Keratinocyte (primary cell): ENCODE measurements at regions not wholly inside any gene's neighbourhood (a gene's known extent, or its start where the extent isn't known, plus 50 kb on each side); places are given as distances from the start of the nearest gene placed in this dataset.

Source experiments
- DNase-seq: peaks from one replicate; pipeline ENCODE4 v3.0.0-alpha.2; 2011; ENCODE audit warnings: low read depth, missing footprints, low spot score
- FAIRE-seq: peaks from 2 replicates; lab custom pipeline; 2011; peaks lifted over from hg19 to GRCh38; lab: Jason Lieb, UNC
- H2AFZ ChIP-seq: 2 replicates; pipeline ENCODE4 v1.6.0; 2012; ENCODE audit warnings: low read length, control low read depth, inconsistent platforms; ENCODE audit not compliant: control insufficient read depth
- H3K27ac ChIP-seq: 2 replicates; pipeline ENCODE4 v1.5.1; 2011; ENCODE audit warnings: low read length; ENCODE audit not compliant: control insufficient read depth, insufficient read depth
- H3K27me3 ChIP-seq: 3 replicates; pipeline ENCODE4 v1.6.0; 2011; ENCODE audit warnings: low read length; ENCODE audit not compliant: control insufficient read depth, insufficient read depth; ENCODE audit errors: extremely low read depth
- H3K36me3 ChIP-seq, 2 experiments: 2 replicates in 1 of 2; 3 replicates in 1 of 2; pipeline ENCODE4 v1.5.1; 2011; ENCODE audit warnings: low read length in 2 of 2, mild to moderate bottlenecking in 1 of 2; ENCODE audit not compliant: control insufficient read depth in 2 of 2, insufficient read depth in 2 of 2; ENCODE audit errors: extremely low read depth in 1 of 2
- H3K4me1 ChIP-seq: 3 replicates; pipeline ENCODE4 v1.5.1; 2011; ENCODE audit warnings: low read length; ENCODE audit not compliant: control insufficient read depth, insufficient read depth; ENCODE audit errors: extremely low read depth
- H3K4me2 ChIP-seq: 3 replicates; pipeline ENCODE4 v1.6.0; 2011; ENCODE audit warnings: low read depth, low read length; ENCODE audit not compliant: control insufficient read depth, insufficient read depth; ENCODE audit errors: extremely low read depth
- H3K4me3 ChIP-seq, 3 experiments: fragments of 200-600 bp in 1 of 3; sonication (generic) in 1 of 3; 2 replicates in 2 of 3; 3 replicates in 1 of 3; pipeline ENCODE4 v1.5.1; 2011 to 2016; ENCODE audit warnings: low read length in 3 of 3, mild to moderate bottlenecking in 3 of 3, control low read depth in 2 of 3, inconsistent platforms in 1 of 3, low read depth in 1 of 3, mixed read lengths in 1 of 3, mixed run types in 1 of 3, moderate library complexity in 1 of 3; ENCODE audit not compliant: control insufficient read depth in 2 of 3, insufficient read depth in 2 of 3; ENCODE audit errors: extremely low read depth in 1 of 3
- H3K79me2 ChIP-seq: 2 replicates; pipeline ENCODE4 v1.6.0; 2012; ENCODE audit warnings: low read length; ENCODE audit not compliant: control insufficient read depth, insufficient read depth
- H3K9ac ChIP-seq: 3 replicates; pipeline ENCODE4 v1.6.0; 2011; ENCODE audit warnings: low read length; ENCODE audit not compliant: control insufficient read depth, insufficient read depth; ENCODE audit errors: extremely low read depth
- H3K9me1 ChIP-seq: 3 replicates; pipeline ENCODE4 v1.6.0; 2011; ENCODE audit warnings: low read length; ENCODE audit not compliant: control insufficient read depth, insufficient read depth; ENCODE audit errors: extremely low read depth
- H3K9me3 ChIP-seq: 2 replicates; pipeline ENCODE4 v1.5.1; 2012; ENCODE audit warnings: low read depth, low read length; ENCODE audit not compliant: control insufficient read depth
- H4K20me1 ChIP-seq: 3 replicates; pipeline ENCODE4 v1.6.0; 2011; ENCODE audit warnings: low read length; ENCODE audit not compliant: control insufficient read depth, insufficient read depth; ENCODE audit errors: extremely low read depth
- EZH2 ChIP-seq: IDR thresholded peaks from one replicate; pipeline ENCODE4 v1.6.1; 2012; ENCODE audit warnings: inconsistent platforms, mild to moderate bottlenecking, low read length, moderate library complexity
- dilution Hi-C: fragments of 300-500 bp; cut with MboI; formaldehyde crosslinking; loops from one replicate; pipeline ENCODE4 v1.7.0; 2020; ENCODE audit warnings: low sequenced_read_pairs; ENCODE audit not compliant: extremely low pct_ligation_motif_present
- TF ChIP-seq, protein P1 (sequence below), 3 experiments: IDR thresholded peaks in 1 of 3; conservative IDR thresholded peaks in 1 of 3; optimal IDR thresholded peaks in 1 of 3; 2 replicates in 2 of 3; 3 replicates in 1 of 3; pipeline versions ENCODE3 to v1.5.1; 2011; ENCODE audit warnings: low read length in 3 of 3, mild to moderate bottlenecking in 3 of 3, moderate library complexity in 2 of 3, control low read depth in 1 of 3, inconsistent platforms in 1 of 3; ENCODE audit not compliant: insufficient read depth in 2 of 3; ENCODE audit errors: extremely low read depth in 1 of 3

DNA sequence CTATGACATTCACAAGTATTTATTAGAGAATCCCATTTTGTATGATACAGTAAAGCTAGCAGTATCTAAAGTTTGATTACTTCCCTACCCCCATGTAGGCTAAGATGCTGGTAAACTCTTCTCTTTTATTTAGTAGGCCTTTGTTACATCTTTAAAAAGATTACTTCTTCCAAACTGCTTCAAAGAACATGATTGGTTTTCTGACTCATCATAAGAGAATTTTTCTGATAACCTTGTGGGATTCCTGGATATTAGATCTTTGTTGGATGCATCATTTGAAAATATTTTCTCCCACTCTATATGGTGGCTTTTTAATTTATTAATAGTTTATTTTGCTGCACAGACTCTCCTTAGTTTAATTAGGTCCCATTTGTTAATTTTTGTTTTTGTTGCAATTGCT, 898.3 kb upstream of the ADGRB3 start:
- DNase-seq (no peak), FAIRE-seq (no peak)
- H3K9me1 ChIP-seq, result no peaks in the 10 kb centered on the region
- no peak overlapping the region for H3K9ac ChIP-seq
- no peaks in the 10 kb centered on the region for H3K79me2 ChIP-seq
- H4K20me1 ChIP-seq, result no peaks in the 10 kb centered on the region
- no peak overlapping the region for H3K27ac ChIP-seq
- no peaks in the 10 kb centered on the region for H3K36me3 ChIP-seq
- no peak overlapping the region for H2AFZ ChIP-seq
- TF ChIP-seq, protein P1, sequence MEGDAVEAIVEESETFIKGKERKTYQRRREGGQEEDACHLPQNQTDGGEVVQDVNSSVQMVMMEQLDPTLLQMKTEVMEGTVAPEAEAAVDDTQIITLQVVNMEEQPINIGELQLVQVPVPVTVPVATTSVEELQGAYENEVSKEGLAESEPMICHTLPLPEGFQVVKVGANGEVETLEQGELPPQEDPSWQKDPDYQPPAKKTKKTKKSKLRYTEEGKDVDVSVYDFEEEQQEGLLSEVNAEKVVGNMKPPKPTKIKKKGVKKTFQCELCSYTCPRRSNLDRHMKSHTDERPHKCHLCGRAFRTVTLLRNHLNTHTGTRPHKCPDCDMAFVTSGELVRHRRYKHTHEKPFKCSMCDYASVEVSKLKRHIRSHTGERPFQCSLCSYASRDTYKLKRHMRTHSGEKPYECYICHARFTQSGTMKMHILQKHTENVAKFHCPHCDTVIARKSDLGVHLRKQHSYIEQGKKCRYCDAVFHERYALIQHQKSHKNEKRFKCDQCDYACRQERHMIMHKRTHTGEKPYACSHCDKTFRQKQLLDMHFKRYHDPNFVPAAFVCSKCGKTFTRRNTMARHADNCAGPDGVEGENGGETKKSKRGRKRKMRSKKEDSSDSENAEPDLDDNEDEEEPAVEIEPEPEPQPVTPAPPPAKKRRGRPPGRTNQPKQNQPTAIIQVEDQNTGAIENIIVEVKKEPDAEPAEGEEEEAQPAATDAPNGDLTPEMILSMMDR (optimal IDR thresholded peaks at IDR 0.05 in 1 of 3, IDR thresholded peaks at IDR 0.05 in 1 of 3, conservative IDR thresholded peaks at IDR 0.05 in 1 of 3; ENCODE audit: extremely low read depth in 1 of 3, insufficient read depth in 2 of 3, low read length in 3 of 3), result no peak
- TF ChIP-seq EZH2, result no peak
- H3K27me3 ChIP-seq, result no peaks in the 10 kb centered on the region
- H3K4me3 ChIP-seq, result no peak overlapping the region
- H3K4me1 ChIP-seq, result no peaks in the 10 kb centered on the region
- no peak overlapping the region for H3K4me2 ChIP-seq
- H3K9me3 ChIP-seq, result no peaks in the 10 kb centered on the region
- dilution Hi-C loops, result no loop called here

DNA sequence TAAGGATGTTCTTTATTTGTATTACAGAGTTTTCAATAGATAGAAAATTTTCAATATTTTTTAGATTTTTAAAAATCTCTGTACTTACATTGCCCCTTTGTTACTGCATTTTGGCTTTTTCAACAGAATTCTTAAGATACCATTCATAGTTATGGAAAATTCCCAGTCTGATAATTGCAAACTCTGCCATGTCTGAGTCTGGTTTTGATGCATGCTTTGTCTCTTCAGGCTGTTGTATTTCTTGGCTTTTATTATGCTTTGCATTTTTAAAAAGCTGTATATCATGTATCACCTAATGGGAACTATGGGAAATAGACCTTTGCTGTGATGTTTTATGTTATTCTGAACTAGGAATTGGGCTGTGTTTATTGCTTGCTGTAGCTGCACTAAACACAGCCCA, 898.9 kb upstream of the ADGRB3 start:
- Histone ChIP-seq H3K36me3 (no peaks in the 10 kb centered on the region), H3K4me1 (no peaks in the 10 kb centered on the region), H3K27ac (no peak overlapping the region), H3K9me3 (no peaks in the 10 kb centered on the region), H3K79me2 (no peaks in the 10 kb centered on the region), H3K4me3 (no peak overlapping the region), H4K20me1 (no peaks in the 10 kb centered on the region), H2AFZ (no peak overlapping the region), H3K27me3 (no peaks in the 10 kb centered on the region), H3K4me2 (no peak overlapping the region), H3K9ac (no peak overlapping the region), H3K9me1 (no peaks in the 10 kb centered on the region)
- dilution Hi-C loops, result no loop called here
- no peak for FAIRE-seq
- TF ChIP-seq EZH2, result no peak
- TF ChIP-seq, protein P1 (optimal IDR thresholded peaks at IDR 0.05 in 1 of 3, IDR thresholded peaks at IDR 0.05 in 1 of 3, conservative IDR thresholded peaks at IDR 0.05 in 1 of 3; ENCODE audit: extremely low read depth in 1 of 3, insufficient read depth in 2 of 3, low read length in 3 of 3), result no peak
- DNase-seq, result no peak
